MM.1S (cell line): ENCODE measurements at regions not wholly inside any gene's neighbourhood (a gene's known extent, or its start where the extent isn't known, plus 50 kb on each side); places are given as distances from the start of the nearest gene placed in this dataset.

Experiments used
- EZH2 ChIP-seq: fragments of 300-600 bp; sonication (generic); optimal IDR thresholded peaks from 2 replicates; pipeline ENCODE3; 2017; ENCODE audit warnings: low read depth, mild to moderate bottlenecking, antibody characterized with exemption, low read length, mixed read lengths
- TF ChIP-seq, protein P1 (sequence below): fragments of 300-600 bp; sonication (generic); IDR thresholded peaks from 2 replicates; pipeline ENCODE4 v1.5.1; 2016; ENCODE audit warnings: antibody characterized with exemption, low read length, mixed read lengths

DNA sequence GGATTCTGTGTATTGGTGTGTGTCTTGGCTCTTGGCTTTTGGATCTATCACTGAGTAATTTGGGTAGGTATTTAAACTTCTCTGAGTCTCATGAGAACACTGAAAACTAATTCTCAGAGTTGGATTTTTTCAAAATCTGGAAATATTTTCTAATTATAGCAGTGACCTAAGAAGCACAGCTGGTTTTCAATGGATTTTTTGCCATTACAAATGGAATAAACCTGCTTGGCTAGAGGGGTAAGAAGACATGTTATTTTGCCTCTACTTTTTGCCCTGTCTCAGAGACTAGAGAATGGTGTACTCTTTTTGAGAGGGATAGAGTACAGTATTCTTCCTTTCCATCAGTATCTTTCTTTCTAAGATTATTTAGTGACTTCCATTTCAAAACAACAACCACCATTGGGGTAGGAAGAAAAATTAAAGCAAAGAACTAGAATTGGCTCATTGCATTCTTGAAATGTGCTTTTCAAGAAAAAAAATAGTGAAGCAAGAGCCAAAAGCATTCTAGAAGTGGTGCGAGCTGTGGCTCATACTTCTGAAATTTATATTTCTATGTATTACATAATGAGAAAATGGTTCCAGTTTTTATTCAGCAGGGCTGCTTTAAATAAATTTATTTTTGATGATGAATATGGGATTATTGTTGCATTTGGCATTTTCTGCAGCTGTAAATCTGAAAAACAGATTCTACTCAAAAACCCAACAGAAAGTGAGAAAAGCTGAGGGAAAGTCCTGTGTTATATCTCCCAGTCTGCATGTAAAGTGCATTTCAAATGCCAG, 850.2 kb upstream of the SLIT2 start:
- TF ChIP-seq, protein P1, sequence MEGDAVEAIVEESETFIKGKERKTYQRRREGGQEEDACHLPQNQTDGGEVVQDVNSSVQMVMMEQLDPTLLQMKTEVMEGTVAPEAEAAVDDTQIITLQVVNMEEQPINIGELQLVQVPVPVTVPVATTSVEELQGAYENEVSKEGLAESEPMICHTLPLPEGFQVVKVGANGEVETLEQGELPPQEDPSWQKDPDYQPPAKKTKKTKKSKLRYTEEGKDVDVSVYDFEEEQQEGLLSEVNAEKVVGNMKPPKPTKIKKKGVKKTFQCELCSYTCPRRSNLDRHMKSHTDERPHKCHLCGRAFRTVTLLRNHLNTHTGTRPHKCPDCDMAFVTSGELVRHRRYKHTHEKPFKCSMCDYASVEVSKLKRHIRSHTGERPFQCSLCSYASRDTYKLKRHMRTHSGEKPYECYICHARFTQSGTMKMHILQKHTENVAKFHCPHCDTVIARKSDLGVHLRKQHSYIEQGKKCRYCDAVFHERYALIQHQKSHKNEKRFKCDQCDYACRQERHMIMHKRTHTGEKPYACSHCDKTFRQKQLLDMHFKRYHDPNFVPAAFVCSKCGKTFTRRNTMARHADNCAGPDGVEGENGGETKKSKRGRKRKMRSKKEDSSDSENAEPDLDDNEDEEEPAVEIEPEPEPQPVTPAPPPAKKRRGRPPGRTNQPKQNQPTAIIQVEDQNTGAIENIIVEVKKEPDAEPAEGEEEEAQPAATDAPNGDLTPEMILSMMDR, result no peak
- no peak for TF ChIP-seq EZH2
